OCI-M1 (cell line): ENCODE measurements at regions not wholly inside any gene's neighbourhood (a gene's known extent, or its start where the extent isn't known, plus 50 kb on each side); places are given as distances from the start of the nearest gene placed in this dataset.

Experiments
- DNase-seq: peaks from one replicate; lab custom pipeline; 2025; lab: John Stamatoyannopoulos, UW

DNA sequence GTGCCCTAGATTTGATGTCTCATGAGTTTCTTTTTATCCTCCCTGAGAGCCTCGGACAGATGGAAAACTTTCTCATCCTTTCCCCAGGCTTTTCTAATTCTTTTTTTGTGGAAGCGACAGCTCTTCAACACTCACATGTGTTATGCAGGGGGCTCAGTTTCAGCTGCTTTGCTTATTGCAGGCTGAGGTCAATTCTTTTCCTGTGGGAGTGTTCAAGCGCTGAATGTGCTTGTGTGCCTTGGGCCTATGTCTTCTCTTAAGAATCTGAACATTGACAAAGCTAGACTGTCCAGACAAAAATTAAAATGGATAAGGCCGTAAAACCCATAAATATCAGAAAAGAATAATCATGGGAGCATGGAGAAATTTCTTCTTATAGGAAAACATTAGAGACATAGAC, 125.2 kb upstream of the STEAP4 start:
- DNase-seq = no peak

DNA sequence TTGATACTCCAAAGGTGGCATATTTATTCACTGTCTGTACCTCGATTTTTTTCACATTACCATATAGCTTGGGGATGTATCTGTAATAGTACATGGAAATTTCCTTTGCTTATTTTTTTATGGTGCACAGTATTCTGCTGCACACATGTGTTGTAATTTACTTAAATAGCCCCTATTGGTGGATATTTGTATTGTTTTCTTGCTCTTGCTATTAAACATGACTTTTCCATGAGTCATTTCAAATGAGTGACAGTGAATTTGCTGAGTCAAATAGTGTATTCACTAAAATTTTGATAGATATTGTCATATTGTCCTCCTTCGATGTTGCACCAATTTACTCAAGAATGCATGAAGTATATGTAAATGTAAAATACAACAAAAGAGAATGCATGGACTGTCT, 122.7 kb upstream of the STEAP4 start:
- peak; percentile 19 for DNase-seq

DNA sequence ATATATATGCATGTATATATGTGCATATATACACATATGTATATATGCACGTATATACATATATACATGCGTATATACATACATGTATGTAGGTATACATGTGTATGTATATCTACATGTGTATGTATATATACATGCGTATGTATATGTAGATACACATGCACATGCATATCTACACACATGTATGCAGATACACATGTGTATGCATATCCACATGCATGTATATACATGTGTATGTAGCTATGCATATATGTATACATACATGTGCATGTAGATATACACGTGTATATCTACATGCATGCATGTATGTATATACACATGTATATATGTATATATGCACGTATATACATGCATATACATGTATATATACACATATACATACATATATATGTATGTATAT, 95.8 kb upstream of the STEAP4 start:
- no peak for DNase-seq

DNA sequence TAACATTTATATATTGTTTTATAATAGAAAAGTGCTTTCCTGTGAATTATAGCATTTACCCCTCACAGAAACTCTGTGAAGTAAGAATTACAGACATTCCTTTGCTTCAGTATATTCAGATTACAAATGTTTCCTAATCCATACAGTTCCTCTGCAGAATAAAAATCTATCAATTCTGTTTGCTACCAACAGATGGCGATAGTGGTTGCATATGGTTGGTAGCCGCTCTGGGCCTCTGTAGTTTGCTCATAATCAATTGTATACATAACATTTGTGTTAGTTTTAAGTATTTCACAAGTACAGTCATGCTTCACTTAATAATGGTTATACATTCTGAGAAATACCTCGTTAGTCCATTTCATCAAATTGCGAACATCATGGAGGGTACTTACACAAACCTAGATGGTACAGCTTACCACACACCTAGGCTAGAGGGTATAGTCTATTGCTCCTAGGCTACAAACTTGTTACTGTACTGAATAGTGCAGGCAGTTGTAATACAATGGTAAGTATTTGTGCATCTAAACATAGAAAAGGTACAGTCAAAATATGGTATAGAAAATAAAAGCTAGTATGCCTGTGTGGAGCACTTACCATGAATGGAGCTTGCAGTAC, 94.4 kb upstream of the STEAP4 start:
- peak; percentile 73 for DNase-seq

DNA sequence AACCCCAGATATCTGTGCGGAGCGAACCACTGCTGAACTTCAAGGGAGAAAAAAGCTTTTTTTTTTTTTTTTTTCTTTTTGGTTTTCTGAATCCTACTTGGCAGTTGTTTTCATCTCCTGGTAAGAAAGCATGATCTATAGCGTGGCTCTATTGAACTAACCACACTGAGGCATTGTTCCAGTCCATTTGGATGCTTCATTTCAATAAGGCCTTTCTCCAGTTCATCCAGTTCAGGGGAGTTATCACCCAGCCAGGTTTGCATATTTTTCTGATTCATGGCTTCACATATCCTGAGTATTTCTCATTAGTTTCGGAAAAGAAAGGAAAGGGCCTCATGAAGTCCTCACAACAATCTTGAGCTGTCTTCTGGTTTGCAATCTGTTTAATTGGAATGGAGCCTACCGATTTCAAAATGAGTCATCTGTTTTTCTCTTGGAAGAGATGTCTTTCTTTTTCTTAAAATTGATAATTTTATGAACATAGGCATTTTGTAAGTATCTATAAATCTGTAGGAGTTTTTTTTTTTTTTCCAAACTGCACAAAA, 93.1 kb upstream of the STEAP4 start:
- DNase-seq = no peak

DNA sequence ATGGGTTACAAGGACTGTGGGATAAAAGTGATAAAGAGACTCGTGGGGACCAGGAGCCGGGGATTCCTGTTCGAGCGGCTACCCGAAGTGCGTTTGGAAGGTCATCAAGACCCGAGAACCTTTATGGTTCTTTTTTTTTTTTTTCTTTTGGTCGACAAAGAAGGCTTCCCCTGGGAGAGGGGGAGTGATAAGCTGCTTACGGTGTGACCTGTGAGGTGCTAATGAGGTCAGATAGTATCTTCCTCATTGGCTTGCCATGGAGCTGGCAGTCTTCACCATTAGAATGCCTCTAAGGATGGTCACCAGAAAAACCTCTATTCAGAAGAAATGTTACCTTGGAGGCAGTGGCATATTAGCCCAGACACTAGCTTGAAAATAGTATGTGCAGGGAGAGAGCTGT, 92.3 kb upstream of the STEAP4 start:
- DNase-seq = no peak

DNA sequence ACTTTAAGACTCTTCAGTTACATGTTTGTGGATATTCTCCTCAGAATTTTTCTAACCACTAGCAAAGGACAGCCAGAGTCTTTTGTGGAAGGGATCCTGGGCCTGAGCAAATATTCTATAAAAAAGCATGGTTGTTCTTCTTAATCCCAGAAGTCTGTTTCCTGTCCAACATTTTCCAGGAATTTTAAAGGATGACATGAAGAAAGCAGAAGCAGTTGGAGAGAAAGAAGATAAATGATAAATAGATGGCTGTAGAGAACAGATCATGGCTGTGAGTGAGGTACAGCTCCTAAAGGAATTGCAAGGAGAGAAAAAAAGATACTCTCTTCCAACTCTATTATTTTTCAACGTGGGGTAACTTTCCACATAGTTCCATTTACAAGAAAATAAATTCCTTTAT, 91.8 kb upstream of the STEAP4 start:
- no peak for DNase-seq

DNA sequence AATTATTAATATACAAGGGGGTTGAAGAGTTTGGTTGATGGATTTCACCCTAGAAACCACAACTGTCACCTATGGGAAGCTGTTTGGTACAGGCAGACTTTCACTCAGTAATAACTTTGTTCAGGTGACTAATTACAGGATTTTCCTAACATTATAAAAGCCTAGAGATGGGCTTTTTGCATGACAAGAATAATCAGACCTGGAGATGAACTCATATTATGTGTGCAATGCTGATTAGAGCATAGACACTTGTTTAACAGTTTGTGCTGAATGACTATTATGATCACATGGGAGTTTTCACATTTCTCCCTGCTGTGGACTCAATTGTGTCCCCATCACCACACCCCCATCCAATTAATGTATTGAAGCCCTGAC, 90.2 kb upstream of the STEAP4 start:
- no peak for DNase-seq

DNA sequence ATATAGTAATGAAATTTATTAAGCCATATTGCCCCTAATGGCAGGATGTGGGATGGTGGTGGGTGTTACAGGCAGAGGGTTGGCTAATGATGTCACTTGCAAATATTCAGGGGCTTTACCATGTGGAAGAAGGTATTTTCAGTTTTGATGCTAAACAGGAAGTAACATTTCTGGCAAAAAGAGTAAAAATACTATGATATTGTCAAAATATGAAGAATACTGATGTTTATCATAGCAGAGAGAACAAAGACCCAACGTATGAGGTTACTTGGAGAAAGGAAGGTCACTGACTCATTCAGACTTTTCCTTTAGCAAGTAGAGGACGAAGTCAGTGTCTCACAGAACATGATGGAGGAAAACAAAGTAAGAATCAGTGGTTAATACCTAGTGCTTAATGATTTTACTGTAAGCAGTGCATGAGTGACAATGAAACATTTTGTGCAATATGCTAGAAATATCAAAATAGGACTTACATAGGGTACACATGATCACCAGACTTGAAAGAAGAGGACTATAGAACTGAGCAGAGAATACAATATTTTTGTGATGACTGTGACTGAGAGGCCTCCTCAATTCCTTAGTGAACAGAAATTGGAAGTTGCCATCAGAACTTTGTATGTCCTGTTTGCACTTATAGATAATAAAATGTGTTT, 89.7 kb upstream of the STEAP4 start:
- no peak for DNase-seq

DNA sequence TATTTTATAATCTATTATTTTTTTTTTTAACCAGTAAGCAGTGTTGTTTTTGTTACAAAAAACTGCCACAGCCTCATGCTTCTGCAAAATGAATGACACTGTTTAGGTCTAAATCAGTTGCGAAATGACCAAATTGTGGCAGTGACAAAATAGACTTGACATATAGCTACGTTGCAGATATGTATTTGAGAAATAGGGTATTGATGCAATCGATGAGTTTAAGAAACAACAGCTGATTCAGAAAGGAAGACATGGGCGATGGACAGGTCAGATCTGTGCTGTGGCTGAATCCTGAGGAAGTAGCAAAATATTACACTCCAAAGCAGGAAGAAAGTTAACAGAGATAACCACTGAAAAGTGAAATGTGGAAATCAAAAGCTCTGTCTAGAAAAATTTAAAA, 89.0 kb upstream of the STEAP4 start:
- peak; percentile 26 for DNase-seq

DNA sequence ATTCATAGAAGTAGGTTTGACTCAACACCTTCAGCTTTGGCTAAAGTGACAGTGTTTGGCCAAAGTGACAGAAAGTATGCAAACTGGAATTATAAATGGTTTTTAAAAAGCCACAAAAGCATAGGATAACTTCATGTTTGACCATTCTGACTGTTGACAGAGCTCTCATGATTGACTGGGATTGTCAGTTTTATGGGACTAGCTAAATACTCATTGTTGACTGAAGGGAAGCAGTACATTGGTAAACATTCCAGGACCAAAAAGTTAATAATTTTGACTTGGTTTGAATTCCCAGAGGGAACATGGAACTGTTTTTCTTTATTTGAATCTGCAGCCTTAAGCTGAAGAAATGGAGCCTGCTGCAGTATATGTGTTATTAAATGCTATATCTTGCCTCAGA, 84.6 kb upstream of the STEAP4 start:
- DNase-seq = no peak

DNA sequence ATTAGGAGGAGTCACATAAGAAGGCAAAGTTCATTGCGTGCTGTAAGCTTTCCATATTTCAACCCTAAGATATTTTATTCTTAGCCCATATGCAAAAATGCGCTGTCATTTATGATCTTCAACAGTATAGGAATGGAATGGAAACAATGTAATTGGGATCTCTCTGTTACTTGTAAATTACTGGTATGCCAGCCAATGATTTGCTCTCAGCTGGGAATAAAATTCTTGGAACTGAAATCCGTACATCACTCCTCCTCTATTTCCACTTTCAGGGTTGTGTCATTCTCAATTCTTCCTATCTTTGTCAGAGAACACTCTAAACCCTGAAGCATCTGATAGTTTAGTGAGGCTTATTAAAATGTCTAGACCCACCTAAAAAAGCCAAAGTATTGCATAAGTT, 80.7 kb upstream of the STEAP4 start:
- no peak for DNase-seq

DNA sequence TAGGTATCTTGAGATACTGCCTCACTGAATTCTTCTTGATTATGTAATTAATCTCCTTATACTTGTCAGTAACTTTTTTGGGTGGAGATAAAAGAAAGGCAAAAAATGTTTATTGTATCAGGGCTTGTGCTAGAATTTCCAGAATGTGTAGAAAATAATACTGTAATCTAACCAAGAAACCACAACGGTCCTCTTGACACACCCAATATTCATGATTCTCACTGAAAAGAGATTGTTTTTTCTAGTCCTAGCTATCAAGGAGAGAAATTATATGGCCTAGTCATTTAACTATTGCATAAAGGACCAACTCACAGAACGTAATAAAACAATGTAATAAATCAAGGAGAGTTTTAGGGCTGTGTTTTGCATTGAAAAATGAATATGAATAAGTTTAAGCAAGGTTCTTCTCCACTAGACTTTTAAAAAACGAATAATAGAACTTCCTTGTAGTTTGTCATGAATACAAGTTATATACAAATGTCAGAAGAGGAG, 80.0 kb upstream of the STEAP4 start:
- DNase-seq = no peak

DNA sequence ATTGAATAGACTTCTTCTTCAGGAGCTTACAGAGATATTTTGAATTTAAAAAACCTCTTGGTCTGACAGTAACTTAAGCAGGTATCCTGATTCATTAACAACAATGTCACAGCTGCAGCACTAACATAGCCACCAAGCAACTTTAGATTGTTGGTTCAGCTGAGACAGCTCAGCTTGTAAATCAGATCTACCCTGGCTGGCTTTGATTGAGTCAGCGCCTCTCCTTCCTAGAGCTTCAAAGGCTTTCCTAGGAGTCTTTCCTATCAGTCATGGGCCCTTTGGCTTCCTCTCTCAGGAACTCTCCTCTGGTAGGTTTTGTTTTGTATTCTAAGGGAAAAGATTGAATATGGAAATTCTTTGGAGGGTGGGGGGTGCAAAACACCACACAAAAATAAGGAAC, 70.7 kb upstream of the STEAP4 start:
- DNase-seq = no peak

DNA sequence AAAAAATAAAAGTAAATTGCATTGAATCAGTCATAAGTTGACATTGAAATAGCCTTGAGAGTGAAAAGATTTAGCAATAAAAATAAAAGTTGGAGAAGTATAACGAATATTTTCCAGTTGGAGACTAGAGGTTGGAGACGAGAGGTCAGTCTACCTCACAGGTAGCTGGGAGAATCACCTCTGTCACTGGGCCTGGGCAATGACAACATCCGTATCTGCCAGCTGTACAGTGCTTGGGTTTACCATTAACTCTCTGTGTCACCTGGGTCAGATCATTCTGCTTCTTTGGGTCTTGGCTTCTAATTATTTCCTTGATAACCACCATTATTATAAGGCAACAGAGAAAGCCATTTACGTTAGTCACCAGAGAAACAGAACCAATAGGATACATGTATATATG, 62.0 kb upstream of the STEAP4 start:
- DNase-seq = no peak

DNA sequence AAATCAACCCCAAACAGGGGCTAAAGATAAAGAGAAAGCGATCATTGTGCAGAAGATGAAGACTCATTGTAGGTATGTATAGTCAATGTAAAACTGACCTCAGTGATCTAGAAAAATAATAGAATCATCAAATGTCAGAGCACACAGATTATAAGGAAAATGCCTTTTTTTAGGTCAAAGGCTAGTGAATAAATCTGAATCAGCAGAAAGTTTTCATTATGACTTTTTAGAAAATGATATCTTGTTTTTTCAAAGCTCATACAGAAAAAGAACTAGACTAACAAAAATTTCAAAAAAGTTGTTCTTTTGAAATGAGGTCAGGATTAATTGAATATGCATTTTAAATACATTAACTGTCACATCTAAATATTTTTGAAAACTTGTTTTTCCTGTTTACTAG, 60.2 kb upstream of the STEAP4 start:
- DNase-seq = no peak

DNA sequence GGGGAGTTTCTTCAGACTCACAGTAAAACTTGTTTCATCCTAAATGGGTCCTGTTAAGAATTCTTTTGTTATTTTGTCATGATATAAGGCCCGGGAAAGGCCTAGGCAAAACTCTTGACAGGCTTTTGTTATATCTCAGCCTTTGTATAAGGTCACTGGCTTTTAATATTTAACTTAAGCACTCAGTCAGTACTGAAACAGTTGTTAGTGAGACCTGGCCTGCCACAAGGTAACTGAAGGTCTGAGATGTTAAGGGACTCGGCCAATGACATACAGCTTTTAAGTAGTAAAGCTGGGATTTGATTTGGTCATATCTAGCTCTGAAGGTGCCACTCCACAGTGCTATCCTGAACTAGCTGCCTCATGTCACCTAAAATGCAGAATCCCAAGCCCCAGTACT, 57.2 kb upstream of the STEAP4 start:
- DNase-seq = no peak

DNA sequence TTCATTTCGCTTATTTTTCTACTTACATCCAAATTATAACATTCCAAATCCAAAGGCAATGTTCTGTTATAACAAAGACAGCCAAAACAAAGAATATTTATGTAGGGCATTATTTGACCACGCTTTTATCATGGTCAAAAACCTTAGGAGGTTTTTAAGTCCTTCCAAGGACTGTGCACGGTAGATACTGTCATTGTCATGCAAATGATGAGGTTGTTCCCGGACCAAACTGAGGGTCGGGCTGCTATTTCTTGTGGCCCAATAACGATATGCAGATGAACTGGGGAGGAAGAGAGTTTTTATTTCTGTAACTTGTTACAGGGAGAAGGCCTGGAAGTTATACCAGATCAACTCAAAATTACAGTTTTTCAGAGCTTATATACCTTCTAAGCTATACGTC, 56.6 kb upstream of the STEAP4 start:
- peak; percentile 53 for DNase-seq

DNA sequence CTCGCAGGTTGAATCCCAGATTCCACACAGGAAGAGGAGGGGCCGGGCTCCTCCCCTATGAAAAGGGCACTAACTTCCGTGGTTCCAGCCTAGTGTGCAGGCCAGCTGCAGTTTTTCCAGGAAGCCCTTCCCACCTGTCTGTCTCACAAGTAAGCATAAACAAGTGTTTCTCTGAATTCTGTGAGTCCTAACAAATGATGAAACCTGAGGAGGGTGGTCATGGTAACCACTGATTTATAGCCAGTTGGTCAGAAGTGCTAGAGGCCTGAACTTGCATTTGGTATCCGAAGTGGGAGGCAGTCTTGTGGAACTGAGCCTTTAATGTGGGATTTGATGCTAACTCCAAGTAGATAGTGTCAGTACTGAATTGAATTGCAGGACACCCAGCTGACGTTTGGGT, 54.7 kb upstream of the STEAP4 start:
- DNase-seq = peak; percentile 36

DNA sequence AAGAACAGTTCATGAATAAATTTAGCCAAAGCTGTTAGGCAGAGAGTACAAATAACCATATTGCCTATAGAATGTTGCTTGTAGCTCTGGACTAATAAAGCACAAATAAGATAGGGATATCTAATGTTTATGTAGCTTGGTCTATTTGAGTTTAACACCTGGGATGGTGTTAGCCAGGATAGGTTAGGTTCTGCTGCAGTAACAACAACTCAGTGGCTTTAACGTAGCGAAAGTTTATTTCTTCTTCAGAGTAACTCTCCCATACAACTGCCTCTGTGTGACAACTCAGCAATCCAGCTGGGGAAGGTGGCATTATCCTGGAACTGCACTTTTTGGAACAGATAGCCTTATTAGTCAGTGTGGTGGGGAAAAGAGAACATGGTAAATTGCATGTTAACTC, 52.2 kb upstream of the STEAP4 start:
- DNase-seq = no peak

DNA sequence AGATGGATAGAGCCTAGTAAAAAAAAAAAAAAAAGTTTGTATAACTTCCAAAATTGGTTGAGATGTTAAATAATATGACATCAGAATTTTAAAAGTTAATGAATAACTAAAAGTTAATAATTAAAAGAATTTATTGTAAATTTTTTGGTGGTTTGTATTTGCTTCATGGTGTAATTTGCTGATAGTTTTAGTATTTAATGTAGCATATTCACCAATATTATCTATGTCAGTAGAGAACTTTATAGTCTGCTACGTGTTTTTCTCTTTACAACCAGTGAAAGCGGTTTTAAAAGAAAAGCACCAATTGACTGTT, 51.8 kb upstream of the STEAP4 start:
- DNase-seq = no peak

DNA sequence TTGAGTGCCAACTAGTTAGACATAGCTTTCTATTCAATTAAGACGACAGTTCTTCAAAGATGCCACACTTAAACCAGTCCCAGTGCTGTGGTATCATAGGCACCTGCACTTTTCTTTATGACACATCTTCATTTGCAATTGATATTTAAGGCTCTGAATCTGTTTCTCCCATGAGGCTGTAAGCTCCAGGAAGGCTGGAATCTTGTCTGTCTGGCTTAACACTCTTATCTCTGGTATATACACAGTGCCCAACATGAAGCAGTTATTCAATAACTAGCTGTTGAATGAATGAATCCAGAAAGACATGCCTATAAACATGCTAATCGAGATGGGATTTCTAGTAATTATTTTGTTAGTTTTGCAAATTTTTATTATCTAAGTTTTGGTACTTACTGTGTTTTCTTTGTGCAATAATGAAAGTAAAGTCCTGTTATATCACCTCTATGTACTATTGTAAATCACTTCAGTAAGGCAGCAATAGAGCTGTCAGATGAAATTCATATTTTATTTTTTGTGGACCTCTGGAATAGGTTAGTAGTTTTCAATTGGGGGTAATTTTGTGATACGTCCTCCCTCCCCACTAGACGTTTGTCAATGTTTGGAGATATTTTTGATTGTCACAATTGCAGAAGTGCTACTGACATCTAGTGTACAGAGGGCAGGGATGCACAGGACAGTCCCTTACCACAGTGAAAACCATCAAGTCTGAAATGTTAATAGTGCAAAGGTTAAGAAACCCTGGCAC, 51.3 kb upstream of the STEAP4 start:
- DNase-seq = peak; percentile 66

DNA sequence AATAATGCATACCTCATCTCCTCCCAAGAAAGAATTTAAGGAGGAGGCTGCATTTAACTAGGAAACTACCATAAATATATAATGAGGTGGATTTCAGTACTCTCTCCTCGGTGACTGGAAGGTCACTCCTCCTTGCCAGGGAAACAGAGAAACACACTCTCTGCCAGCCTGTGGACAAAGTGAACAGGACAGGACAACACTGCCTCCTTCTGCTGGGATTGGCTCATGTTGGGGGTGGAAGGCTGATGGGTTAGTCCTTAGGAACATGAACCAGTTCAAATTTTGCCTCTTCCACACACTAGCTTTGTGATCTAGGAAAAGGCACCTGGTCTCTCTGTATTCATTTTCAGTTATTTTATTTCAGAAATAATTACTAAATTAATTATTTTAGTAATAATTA, 50.6 kb upstream of the STEAP4 start:
- peak; percentile 40 for DNase-seq
